Stomach (tissue), 8 donors: ENCODE measurements at regions not wholly inside any gene's neighbourhood (a gene's known extent, or its start where the extent isn't known, plus 50 kb on each side); places are given as distances from the start of the nearest gene placed in this dataset.

Experiments
- DNase-seq, 2 donors: peaks; one replicate each; pipeline versions ENCODE4 v3.0.0 to v3.0.0-alpha.2; 2013 to 2019
- H3K27ac ChIP-seq, 5 donors: fragments of 200-600 bp in 4 of 5; sonication (generic) in 4 of 5; one replicate each; pipeline ENCODE4 v1.5.1; 2013 to 2019; ENCODE audit warnings: mild to moderate bottlenecking in 1 of 5, moderate library complexity in 1 of 5
- H3K27me3 ChIP-seq, 3 donors: fragments of 200-600 bp; sonication (generic); one replicate each; pipeline ENCODE4 v1.5.1; 2017 to 2019; ENCODE audit warnings: mixed run types in 1 of 3
- H3K36me3 ChIP-seq, 4 donors: fragments of 200-600 bp; sonication (generic); 1 replicate in 3 of 4; 2 replicates in 1 of 4; pipeline ENCODE4 v1.5.1; 2016 to 2019
- H3K4me1 ChIP-seq, 4 donors: fragments of 200-600 bp; sonication (generic); one replicate each; pipeline ENCODE4 v1.5.1; 2016 to 2019
- H3K4me3 ChIP-seq, 4 donors: fragments of 200-600 bp; sonication (generic) in 3 of 4; one replicate each; pipeline ENCODE4 v1.5.1; 2016 to 2019; ENCODE audit warnings: mild to moderate bottlenecking in 1 of 4
- H3K9me3 ChIP-seq, 4 donors: fragments of 200-600 bp; sonication (generic); one replicate each; pipeline ENCODE4 v1.5.1; 2016 to 2019
- EP300 ChIP-seq: sonication (generic); formaldehyde crosslinking; IDR thresholded peaks from one replicate; pipeline ENCODE4 v1.6.1; 2017; ENCODE audit warnings: antibody characterized with exemption
- POLR2A ChIP-seq, 4 donors: fragments of 450-650 bp; IDR thresholded peaks; one replicate each; pipeline ENCODE4 v1.6.1; 2016; ENCODE audit warnings: antibody characterized with exemption in 4 of 4, control low read depth in 2 of 4, mild to moderate bottlenecking in 1 of 4, moderate library complexity in 1 of 4
- POLR2AphosphoS5 ChIP-seq, 3 donors: sonication (generic); formaldehyde crosslinking; IDR thresholded peaks; one replicate each; pipeline ENCODE4 v1.6.1; 2016; ENCODE audit warnings: antibody characterized with exemption in 3 of 3
- WGBS, 5 donors: extraction: QIAGEN DNeasy Blood & Tissue Kit in 3 of 5; methylation state at CpG; one replicate each; pipeline versions ENCODE4 v1.1.5 to v1.1.7; 2013 to 2018; 5-methylcytosine and 5-hydroxymethylcytosine counted together
- intact Hi-C: fragments of 100-400 bp; cut with DNase I; formaldehyde crosslinking; loops from one replicate; pipeline ENCODE4 v1.15.1; 2023; ENCODE audit warnings: low total_unique reads
- TF ChIP-seq, protein P1 (sequence below), 7 experiments: fragments of 450-650 bp in 4 of 7; fragments of 200-600 bp in 3 of 7; sonication (generic) in 3 of 7; IDR thresholded peaks; one replicate each; pipeline ENCODE4 v1.5.1; 2016 to 2019; ENCODE audit warnings: antibody characterized with exemption in 7 of 7, control low read depth in 2 of 7, mild to moderate bottlenecking in 1 of 7
- donor health status: healthy with polysubstance abuse.
- donor health status: Bipolar disorder and iron deficiency.
- donor health status: healthy.

DNA sequence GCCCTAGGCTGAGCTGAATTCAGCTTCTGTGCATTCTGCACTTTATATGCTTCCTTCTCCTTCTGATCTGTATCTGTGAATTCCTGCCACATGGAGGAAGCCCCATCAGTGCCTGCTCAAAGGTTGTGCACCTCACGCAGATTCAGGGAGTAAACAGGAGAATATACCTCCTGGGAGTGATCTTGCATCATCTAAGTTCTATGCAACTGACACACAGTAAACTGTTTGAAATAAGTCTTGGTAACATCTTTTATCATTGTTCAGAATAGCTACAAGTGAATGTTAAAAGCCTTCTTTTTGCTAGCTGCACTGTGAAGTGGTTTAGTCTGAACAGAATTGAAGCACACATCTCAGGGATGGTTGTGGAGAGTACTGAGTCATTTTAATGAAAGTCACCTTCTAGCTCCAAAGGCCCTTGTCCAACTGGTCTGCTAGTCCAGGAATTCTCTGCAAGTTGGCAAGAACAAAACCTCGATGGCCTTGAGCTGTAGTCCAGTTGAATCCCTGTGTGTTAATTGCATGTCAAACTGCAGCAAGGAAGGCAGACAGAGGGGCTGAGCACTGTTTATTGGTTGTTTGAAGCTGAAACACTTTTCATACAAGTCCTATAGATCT lies 215.0 kb downstream of the WNT5A start:
- H3K4me1 ChIP-seq = no peaks in the 10 kb centered on the region
- H3K4me3 ChIP-seq = no peak overlapping the region
- DNase-seq = no peak
- no peaks in the 10 kb centered on the region for H3K27me3 ChIP-seq
- H3K27ac ChIP-seq = no peak overlapping the region
- intact Hi-C loops = no loop called here
- H3K9me3 ChIP-seq = no peaks in the 10 kb centered on the region
- TF ChIP-seq POLR2A (IDR thresholded peaks at IDR 0.05) (no peak), POLR2AphosphoS5 (IDR thresholded peaks at IDR 0.05) (no peak)
- no peaks in the 10 kb centered on the region for H3K36me3 ChIP-seq
- WGBS, 5 donors = 54 to 76% (median 71%) methylated on average over 2 of the region's 2 CpGs

DNA sequence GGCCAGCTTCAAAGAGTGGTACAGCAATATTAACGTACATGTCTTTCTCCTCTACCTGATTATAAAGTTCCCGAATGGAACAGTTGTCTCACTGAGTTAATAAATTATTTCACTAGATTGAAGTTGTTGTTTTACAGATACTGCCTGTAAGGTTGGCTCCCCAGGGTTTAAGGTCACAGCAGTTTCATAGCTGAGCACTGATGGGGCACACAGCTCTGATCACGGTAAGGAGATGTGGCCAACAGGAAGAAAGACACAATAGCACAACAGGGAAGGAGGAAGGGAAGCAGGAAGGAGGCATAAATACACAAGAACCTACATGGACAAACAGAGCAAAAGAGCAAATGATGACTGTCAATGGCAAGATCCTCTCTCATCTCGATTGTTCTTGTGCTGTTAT lies 215.6 kb downstream of the WNT5A start:
- no peaks in the 10 kb centered on the region for H3K4me1 ChIP-seq
- H3K27ac ChIP-seq = no peak overlapping the region
- no peaks in the 10 kb centered on the region for H3K36me3 ChIP-seq
- H3K27me3 ChIP-seq = no peaks in the 10 kb centered on the region
- WGBS, 5 donors = 30 to 44% (median 43%) methylated on average over 4 of the region's 4 CpGs
- no peak for DNase-seq
- H3K9me3 ChIP-seq = no peaks in the 10 kb centered on the region
- TF ChIP-seq EP300 = no peak
- no peak for TF ChIP-seq POLR2AphosphoS5 (IDR thresholded peaks at IDR 0.05)
- TF ChIP-seq, protein P1, sequence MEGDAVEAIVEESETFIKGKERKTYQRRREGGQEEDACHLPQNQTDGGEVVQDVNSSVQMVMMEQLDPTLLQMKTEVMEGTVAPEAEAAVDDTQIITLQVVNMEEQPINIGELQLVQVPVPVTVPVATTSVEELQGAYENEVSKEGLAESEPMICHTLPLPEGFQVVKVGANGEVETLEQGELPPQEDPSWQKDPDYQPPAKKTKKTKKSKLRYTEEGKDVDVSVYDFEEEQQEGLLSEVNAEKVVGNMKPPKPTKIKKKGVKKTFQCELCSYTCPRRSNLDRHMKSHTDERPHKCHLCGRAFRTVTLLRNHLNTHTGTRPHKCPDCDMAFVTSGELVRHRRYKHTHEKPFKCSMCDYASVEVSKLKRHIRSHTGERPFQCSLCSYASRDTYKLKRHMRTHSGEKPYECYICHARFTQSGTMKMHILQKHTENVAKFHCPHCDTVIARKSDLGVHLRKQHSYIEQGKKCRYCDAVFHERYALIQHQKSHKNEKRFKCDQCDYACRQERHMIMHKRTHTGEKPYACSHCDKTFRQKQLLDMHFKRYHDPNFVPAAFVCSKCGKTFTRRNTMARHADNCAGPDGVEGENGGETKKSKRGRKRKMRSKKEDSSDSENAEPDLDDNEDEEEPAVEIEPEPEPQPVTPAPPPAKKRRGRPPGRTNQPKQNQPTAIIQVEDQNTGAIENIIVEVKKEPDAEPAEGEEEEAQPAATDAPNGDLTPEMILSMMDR (IDR thresholded peaks at IDR 0.05) = no peak
- no peak for TF ChIP-seq POLR2A (IDR thresholded peaks at IDR 0.05)
- intact Hi-C loops = no loop called here
- no peak overlapping the region for H3K4me3 ChIP-seq

DNA sequence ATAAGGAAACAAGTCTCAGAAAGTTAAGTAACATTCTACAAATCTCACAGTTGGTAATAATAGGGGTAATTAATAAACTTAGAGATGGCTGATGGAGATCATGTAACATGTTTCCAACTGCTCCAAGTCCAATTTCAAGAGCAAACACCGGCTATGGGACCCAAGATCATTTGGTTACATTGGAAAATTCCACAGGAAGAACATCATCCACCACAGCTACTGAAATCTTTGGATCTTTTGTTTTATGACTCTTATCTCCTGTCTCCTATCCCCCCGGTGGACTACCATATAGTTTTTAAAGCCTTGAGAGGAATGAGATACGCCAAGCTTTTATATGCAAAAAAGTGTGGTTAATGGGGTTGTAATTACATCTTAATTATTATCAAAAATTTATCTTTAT lies 216.1 kb downstream of the WNT5A start:
- 47 to 55% (median 49%) methylated on average over 3 of the region's 3 CpGs for WGBS, 5 donors
- no peaks in the 10 kb centered on the region for H3K4me1 ChIP-seq
- H3K4me3 ChIP-seq = no peak overlapping the region
- no peak for TF ChIP-seq POLR2AphosphoS5 (IDR thresholded peaks at IDR 0.05)
- no peak for TF ChIP-seq POLR2A (IDR thresholded peaks at IDR 0.05)
- no peak for TF ChIP-seq EP300
- TF ChIP-seq, protein P1 (IDR thresholded peaks at IDR 0.05) = no peak
- H3K27ac ChIP-seq = no peak overlapping the region
- no peak for DNase-seq
- no peaks in the 10 kb centered on the region for H3K27me3 ChIP-seq
- intact Hi-C loops = no loop called here
- H3K36me3 ChIP-seq = no peaks in the 10 kb centered on the region
- no peaks in the 10 kb centered on the region for H3K9me3 ChIP-seq

DNA sequence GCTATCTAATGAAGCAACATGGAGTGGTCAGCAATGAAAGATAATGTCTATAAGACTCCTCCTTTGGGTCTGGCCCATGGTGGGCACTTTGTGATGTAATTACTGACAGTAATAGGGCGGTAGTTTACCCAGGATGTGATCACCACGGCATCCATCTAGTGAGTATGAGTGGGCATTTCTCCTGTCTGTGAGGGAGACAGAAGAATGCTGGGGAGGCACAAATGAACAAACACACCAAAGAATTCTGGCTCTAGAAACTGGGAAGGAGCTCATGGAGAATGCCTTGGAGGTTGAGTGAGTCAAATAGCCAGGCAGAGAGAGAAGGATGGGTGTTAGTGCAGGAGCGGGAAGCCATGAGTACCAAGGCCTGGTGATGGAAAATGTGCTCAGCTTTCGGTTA lies 217.5 kb downstream of the WNT5A start:
- Histone ChIP-seq H3K36me3 (no peaks in the 10 kb centered on the region), H3K9me3 (no peaks in the 10 kb centered on the region), H3K4me1 (no peaks in the 10 kb centered on the region), H3K27ac (no peak overlapping the region), H3K27me3 (no peaks in the 10 kb centered on the region), H3K4me3 (no peak overlapping the region)
- intact Hi-C loops = no loop called here
- WGBS, 5 donors = 84 to 91% (median 90%) methylated on average over 4 of the region's 4 CpGs
- no peak for DNase-seq
- TF ChIP-seq EP300 (no peak), POLR2AphosphoS5 (IDR thresholded peaks at IDR 0.05) (no peak), POLR2A (IDR thresholded peaks at IDR 0.05) (no peak)
- TF ChIP-seq, protein P1 (IDR thresholded peaks at IDR 0.05) = no peak

DNA sequence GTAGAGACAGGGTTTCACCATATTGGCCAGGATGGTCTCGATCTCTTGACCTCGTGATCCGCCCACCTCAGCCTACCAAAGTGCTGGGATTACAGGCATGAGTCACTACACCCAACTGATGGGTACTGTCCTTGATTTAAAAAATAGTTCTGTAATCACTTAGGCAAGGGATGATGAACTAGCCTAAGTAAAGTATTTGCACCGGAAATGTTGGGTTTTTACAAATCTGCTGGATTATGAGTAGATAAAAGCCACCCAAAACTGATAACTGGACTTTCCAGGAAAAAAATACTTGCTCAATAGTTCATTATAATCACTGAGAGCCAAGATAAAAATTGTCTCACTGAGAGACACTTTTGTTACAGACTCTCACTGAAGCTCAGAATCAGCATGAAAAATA lies 218.0 kb downstream of the WNT5A start:
- WGBS, 5 donors = 73 to 91% (median 87%) methylated on average over 4 of the region's 4 CpGs
- Histone ChIP-seq H3K9me3 (no peaks in the 10 kb centered on the region), H3K27me3 (no peaks in the 10 kb centered on the region), H3K4me1 (no peaks in the 10 kb centered on the region), H3K27ac (no peak overlapping the region), H3K36me3 (no peaks in the 10 kb centered on the region), H3K4me3 (no peak overlapping the region)
- no peak for TF ChIP-seq EP300
- TF ChIP-seq, protein P1 (IDR thresholded peaks at IDR 0.05) = no peak
- TF ChIP-seq POLR2AphosphoS5 (IDR thresholded peaks at IDR 0.05) = no peak
- TF ChIP-seq POLR2A (IDR thresholded peaks at IDR 0.05) = no peak
- DNase-seq = no peak
- intact Hi-C loops = no loop called here
